Caki2 (cell line): ENCODE measurements at regions not wholly inside any gene's neighbourhood (a gene's known extent, or its start where the extent isn't known, plus 50 kb on each side); places are given as distances from the start of the nearest gene placed in this dataset.
"Not testable (repeated sequence)": the region's sequence is repeated elsewhere in the genome, so short reads cannot be mapped to it uniquely, and the experiment has no call there.

Experiments
- DNase-seq: peaks from one replicate; pipeline ENCODE4 v3.0.0-alpha.2; 2015; ENCODE audit warnings: low read depth
- in situ Hi-C: cut with HindIII; loops from 2 replicates; pipeline ENCODE4 v1.10.0; 2016; ENCODE audit warnings: low sequenced_read_pairs, low pct_unique_long_range_greater_than_20kb, mixed read lengths

DNA sequence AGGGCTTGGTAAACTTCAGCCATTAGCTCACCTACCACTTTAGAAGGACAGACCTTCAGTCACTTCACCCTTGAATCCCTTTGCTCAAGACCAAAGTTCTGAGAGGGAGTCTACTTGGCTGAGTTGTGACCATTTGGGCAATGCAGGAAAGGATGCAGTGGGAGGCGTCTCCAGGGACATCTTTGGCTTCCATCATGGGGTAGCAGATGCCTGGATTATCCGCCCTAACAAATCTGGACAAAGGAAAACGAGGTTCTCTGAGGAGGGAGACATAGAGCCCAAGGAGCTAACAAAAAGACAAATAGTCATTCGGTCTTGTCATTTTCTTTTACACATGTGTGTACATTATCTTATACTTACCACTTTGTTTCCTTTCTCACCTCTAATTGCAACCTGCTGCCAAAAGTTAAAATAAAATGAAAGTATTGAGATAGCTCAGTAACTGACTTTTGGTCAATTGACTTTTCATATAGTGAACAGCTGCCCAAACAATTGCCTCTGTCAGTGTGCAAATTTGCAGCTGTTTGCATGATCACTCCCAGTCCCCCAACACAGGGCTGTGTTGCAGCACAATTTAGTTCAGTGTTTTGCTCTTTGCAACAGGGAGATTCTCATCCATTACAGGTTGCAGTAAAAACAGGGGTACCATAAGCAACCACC lies 108.9 kb upstream of the EEF2KMT start:
- in situ Hi-C loops: no loop called here
- no peak for DNase-seq

DNA sequence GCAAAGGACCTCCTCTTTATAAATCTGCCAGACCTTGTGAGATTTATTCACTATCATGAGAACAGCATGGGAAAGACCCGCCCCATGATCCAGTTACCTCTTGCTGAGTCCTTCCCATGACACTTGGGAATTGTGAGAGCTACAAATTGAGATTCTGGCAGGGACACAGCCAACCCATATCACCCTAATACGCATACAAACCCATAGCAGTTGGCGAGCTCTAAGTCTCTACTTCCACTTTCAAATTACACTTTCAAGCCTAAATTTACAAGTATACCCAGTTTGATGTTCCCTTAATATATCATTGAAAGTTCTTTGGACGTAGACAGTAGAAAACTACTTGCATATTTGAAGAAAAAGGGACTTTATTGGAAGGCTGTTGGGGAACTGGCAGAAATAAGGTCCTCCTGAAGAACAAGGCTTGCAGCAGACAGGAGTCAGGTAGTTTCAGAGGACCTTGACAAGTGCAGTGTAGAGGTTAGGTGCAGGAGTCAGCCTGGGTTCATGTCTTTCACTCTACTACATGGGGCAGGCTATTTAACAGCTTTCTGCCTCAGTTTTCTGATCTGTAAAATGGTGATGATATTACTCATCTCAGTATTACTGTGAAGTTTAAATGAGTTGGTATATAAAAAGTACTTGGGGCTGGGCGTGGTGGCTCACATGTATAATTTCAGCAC lies 107.9 kb upstream of the EEF2KMT start:
- in situ Hi-C loops: no loop called here
- DNase-seq: no peak

DNA sequence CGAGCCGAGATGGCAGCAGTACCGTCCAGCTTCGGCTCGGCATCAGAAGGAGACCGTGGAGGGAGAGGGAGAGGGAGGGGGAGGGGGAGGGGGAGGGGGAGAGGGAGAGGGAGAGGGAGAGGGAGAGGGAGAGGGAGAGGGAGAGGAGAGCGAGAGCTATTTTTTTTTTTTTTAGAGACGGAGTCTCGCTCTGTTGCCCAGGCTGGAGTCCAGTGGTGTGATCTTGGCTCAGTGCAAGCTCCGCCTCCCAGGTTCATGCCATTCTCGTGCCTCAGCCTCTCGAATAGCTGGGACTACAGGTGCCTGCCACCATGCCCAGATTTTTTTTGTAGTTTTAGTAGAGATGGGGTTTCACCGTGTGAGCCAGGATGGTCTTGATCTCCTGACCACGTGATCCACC lies 106.1 kb upstream of the EEF2KMT start:
- DNase-seq, in situ Hi-C loops: not testable (repeated sequence)

DNA sequence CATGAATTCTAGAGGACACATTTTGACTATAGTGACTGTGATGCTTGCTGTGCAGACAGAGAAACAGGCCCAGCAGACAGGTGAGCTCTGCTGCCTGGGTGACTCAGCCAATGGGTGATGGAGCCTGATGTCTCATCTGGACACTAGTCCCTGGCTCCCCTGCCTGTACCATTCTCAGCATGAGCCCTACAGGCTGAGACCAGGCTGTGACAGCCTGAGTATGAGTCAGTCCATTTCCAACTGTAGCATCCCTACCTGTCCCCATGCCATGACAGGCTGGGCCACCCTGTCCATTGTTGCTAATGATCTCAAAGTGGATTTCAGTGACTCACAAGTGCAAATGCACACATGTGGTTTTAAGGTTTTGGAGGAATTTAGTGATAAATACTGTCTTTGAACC lies 102.5 kb upstream of the EEF2KMT start:
- DNase-seq: no peak
- in situ Hi-C loops: no loop called here

DNA sequence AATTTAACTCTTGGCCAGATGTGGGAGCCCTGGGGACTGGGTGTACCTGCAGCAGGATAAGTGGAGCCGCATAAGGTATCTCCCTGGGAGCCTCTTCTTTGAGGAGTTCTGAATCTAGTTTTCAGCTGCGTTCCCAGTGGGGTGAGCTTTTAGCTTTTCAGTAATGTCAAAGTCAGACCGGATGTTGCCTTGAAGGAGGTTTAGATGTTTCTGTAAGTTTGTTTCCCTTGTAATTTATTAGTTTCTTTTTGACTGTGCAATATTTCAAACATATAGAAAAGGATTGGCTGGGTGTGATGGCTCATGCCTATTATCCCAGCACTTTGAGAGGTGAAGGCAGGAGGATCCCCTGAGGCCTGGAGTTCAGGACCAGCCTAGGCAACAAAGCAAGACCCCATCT lies 98.6 kb upstream of the EEF2KMT start:
- in situ Hi-C loops: no loop called here

DNA sequence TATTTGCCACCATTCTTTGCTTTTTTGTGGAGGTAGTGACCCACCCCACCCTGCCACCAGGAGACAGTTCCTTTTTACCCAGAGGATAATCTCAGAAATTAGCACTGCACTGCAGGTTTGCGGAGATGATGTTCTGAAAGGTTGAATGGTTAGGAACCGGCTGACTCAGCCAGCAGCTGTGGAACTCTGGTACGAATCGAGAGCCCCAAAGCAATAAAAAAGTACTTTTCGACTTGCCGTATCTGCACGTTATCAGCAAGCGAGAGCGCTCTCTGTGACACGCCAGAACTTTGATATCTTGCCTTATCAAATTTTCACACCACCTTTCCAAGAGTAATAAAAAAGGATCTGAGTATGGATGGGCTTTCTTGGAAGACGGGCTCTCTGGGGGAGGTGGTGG lies 96.3 kb upstream of the EEF2KMT start:
- in situ Hi-C loops: no loop called here

More for the DNA sequence above, 98.6 kb upstream of the EEF2KMT start:
- no peak for DNase-seq

DNA sequence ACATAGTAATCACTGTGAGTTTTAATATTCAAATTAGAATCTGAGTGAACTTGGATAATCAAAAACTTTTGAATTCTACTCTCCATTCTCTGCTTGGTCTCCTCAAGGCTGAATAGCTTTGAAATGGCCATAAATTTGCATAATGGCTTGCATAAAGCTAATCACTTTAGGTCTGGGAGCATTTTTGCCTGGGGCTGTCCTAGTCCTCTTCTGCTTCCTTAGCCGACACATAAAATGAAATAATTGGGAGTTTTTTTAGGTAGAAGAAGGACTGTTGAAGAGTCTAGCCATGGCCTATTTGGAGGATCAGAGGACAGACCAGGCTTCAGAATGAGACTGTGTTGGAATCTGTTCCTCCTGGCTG lies 91.4 kb upstream of the EEF2KMT start:
- DNase-seq: no peak
- in situ Hi-C loops: no loop called here

More for the DNA sequence above, 96.3 kb upstream of the EEF2KMT start:
- DNase-seq: no peak

DNA sequence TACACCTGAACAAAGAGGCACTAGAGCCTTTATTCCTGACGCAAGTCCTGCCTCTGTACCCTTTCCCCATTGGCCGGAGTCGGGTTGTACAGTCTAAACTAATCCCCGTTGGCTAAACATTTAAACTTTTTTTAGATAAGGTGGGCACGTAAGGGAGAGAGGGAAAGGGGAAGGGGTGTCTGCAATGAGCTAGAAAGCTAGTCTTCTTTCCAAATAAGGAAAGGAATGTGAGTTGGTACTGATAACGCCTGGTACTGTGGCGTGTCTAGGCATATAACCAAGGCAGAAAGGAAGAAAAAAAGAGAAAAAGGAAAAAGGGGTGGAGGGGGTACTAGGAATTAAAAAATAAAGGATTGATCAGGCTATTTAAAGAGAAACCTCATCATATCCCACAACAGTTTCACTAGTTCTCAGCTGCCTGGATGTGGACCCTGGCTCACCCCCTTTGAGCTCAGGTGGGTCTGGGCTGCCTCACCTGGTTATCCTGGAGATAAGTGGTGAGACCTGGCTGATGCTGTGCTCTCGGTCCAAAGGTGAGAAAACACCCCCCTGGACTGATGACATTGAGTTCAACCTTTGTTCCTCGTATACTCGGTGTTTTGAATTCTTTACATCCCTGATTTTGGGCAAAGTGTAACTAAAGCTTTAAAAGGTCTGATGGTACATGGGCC lies 90.9 kb upstream of the EEF2KMT start:
- in situ Hi-C loops: no loop called here
- no peak for DNase-seq

DNA sequence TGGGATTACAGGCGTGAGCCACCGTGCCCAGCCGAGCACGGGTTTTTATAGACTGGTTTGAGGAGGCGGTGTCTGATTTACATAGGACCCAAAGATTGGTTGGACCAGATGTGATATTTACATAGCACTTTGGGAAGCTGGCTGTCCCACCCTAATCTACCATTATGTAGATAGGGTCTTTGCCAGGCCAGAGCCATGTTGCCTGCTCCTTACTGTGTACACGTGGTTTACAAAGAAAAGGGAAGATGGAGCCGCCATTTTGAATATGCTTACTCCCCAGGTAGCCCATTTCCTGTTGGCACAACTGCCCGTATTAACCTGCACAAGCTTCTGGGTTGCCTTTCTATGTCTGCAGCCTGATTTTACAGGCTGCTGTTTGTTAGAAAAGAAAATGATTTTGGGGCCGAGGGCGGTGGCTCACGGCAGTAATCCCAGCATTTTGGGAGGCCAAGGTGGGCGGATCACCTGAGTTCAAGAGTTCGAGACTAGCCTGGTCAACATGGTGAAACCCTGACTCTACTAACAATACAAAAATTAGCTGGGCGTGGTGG lies 89.9 kb upstream of the EEF2KMT start:
- in situ Hi-C loops: no loop called here
- DNase-seq: no peak

DNA sequence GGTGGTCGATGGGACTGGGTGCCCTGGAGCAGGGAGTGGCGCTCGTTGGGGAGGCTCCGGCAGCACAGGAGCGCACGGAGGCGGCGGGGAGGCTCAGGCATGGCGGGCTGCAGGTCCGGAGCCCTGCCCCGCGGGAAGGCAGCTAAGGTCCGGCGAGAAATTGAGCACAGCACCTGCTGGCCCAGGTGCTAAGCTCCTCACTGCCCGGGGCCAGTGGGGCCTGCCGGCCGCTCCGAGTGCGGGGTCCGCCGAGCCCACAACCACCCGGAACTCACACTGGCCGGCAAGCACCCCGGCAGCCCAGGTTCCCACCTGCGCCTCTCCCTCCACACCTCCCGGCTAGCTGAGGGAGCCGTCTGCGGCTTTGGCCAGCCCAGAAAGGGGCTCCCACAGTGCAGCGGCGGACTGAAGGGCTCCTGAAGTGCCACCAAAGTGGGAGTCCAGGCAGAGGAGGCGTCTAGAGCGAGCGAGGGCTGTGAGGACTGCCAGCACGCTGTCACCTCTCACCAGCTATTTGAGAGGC lies 88.8 kb upstream of the EEF2KMT start:
- DNase-seq: no peak

DNA sequence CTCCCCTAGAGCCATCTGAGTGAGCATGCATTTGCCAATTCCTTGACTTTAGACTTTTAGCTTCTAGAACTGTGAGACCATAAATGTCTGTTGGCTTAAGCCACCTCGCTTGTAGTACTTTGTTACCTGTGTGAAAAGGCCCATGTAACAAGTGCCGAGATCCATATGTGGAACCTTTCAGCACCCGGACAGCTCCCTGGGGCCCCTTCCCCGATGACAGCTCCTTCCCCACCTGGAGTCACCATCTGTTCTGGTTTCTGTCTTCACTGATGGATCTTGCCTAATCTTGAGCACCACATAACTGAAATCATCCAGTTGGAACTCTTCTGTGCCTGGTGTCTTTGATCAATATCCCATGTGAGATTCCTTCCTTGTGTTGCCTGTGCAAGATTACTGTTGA lies 78.9 kb upstream of the EEF2KMT start:
- in situ Hi-C loops: no loop called here
- no peak for DNase-seq

More for the DNA sequence above, 88.8 kb upstream of the EEF2KMT start:
- in situ Hi-C loops: no loop called here

DNA sequence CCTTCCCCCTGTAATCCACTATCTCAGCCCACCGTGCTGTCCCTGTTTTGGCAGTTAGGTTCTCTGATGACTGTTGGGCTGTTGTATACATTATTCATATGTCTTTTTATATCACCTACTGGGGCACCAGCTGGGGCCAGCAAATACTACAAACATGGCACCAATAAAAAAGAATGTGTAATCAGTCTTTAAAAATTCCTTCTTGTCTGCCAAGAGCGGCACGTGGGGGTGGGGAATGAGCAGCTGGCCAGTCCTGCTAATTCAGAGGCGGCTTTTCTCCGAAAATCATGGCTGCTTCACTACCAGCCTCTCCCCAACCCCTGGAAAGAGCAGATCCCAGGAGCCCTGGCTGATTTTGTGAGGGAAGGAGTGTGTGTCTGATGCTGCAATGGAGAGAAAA lies 77.7 kb upstream of the EEF2KMT start:
- no peak for DNase-seq
- in situ Hi-C loops: no loop called here

DNA sequence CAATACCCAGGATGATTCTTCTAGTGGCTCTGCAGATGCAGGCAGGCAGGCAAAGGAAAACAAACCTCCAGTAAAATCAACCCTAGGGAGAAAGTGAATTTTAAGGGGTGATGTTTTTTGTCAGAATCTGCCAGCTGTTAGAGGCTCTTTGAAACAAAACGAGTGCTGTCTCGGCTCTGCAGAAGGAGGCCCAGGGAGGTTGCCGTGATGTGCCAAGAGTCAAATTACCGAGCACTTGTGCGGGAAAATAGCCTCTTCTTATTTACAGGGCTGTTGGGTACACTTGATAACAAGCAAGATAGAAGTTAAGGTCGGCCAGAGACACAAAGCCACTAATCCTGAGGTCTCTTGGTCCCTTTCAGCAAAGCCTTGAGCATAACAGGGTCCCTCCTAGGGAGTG lies 68.9 kb upstream of the EEF2KMT start:
- in situ Hi-C loops: no loop called here
- DNase-seq: no peak

DNA sequence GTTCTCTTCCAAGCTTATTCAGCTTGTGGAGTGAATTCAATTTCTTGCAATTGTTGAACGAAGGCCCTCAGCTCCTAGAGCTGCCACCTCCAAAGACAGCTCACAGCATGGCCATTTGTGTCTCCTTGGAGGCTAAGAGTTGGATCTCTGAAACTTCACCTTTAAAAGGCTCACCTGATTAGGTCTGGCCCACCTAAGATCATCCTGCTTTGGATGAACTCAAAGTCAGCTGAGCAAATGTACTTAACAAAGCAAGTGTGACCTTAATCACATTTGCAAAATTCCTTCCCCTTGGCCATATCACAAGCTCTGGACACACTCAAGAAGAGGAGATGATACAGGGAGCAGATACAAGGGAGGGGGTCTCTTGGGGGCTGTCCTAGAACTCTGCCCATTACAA lies 67.8 kb upstream of the EEF2KMT start:
- DNase-seq, in situ Hi-C loops: not testable (repeated sequence)

DNA sequence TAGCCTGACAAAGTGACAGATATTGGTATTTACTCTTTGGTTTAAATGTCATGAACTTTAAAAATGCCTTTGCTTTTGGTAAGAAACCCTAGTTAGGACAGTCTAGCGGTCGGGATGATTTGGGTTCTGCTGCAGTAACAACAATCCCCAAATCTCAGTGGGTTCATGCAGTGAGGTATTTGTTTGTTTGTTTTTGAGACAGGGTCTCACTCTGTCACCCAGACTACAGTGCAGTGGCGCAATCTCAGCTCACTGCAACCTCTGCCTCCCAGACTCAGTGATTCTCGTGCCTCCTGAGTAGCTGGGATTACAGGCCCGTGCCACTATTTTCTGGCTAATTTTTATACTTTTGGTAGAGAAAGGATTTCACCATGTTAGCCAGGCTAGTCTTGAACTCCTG lies 65.2 kb upstream of the EEF2KMT start:
- DNase-seq, in situ Hi-C loops: not testable (repeated sequence)

DNA sequence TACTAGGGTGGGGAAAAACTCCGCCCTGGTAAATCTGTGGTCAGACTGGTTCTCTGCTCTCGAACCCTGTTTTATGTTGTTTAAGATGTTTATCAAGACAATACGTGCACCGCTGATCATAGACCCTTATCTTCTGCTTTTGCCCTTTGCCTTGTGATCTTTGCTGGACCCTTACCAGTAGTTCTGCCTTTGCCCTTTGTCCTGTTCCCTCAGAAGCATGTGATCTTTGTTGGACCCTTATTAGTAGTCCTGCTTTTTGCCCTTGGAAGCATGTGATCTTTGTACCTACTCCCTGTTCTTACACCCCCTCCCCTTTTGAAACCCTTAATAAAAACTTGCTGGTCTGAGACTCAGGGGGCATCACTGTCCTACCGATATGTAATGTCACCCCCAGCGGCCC lies 64.3 kb upstream of the EEF2KMT start:
- in situ Hi-C loops, DNase-seq: not testable (repeated sequence)

DNA sequence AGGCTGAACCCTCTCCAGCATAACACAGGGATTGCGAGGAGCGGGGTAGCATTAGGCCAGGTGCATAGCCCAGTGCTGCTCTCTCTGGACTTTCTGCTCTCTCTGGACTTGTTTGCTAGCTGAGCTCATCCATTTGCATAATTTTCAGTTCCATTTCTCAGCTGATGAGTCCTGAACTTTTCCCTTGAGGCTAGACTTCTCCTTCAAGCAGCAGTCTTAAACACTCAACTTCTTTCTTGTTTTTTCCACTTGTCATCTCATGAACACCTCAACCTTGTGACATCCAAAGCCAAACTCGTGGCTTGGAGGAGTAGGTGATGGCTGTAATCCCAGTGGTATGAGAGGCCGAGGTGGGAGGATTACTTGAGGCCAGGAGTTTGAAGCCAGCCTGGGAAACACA lies 62.4 kb upstream of the EEF2KMT start:
- in situ Hi-C loops, DNase-seq: not testable (repeated sequence)

DNA sequence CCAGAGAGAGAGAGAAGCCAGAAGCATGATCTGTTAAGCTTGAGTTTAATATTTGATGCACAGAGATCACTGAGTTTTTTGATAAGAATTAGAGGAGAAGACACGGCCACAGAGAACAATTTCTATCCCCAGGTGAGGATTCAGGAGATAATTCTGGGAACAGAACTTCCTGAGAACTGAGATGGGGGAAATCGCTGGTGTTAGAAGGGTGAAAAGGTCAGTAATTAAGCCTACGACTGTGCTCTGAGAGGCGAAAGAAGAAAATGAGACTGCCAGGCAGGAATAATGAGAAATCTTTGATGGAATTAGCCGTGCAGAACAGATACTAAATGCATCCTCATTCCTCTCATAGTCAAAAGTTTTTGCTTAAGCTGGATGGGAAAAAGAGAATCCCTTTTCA lies 61.9 kb upstream of the EEF2KMT start:
- DNase-seq, in situ Hi-C loops: not testable (repeated sequence)

DNA sequence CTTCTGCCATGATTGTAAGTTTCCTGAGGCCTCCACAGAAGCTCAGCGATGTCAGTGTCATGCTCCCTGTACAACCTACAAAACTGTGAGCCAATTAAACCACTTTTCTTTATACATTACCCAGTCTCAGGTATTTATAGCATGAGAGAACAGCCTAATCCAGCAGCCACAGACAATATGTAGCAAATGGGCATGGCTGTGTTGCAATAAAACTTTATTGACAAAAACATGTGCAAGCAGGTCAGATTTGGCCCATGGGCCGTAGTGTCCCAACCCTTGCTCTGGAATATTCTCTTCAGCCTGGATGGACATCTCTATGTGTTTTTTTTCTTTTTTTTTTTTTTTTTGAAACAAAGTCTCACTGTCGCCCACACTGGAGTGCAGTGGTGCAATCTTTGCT lies 60.9 kb upstream of the EEF2KMT start:
- in situ Hi-C loops: no loop called here
- DNase-seq: no peak
